ENCODE measurements at regions not wholly inside any gene's neighbourhood (a gene's known extent, or its start where the extent isn't known, plus 50 kb on each side); places are given as distances from the start of the nearest gene placed in this dataset.

DNA sequence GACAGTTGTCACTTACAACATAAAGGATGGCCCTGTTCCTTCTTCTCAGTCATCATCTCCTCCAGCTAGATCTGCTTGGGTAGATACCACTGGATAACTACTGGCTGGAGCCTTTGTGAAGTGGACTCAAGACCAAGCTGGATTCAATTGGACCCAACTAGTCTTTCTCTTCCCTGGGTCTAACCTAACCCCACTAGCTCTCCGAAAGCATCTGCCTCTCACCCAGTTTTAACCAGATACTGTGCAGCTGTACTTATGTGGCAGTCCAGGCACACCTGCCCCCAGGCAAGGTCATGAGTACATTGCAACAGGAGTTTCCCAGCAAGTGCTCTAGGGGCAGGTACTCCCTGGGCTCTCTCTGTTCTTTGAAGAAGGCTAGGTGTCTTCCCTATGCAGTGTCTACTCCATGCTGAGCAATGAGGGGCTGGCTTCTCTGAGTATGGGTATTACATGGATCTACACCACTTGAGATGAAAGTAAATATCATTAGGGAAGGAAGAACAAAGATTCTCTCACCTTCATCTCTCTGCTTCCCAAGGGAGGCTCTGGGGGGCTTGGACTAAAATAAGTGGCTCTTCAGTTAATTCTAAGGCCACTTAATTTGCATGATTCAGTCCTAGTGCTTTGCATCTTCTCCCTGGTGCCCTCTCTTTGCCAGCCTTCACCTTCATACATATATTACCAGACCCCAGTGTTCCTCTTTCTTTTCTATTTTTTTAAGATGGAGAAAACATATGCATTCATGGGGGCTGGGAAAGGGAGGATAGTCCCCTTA, 236.1 kb downstream of the NXPE2 start:
- TF ChIP-seq TCF3 (IDR thresholded peaks at IDR 0.05; ENCODE audit: borderline replicate concordance, insufficient read depth, low read depth, low read length) (no peak), POLR2A (IDR thresholded peaks at IDR 0.05; ENCODE audit: low read depth, low read length) (no peak), CHD4 (IDR thresholded peaks at IDR 0.05) (no peak)

Data from GM12878 (cell line).